GM19239 (cell line): ENCODE measurements at regions not wholly inside any gene's neighbourhood (a gene's known extent, or its start where the extent isn't known, plus 50 kb on each side); places are given as distances from the start of the nearest gene placed in this dataset.

Experiments
- DNase-seq: peaks from one replicate; pipeline ENCODE4 v3.0.0; 2011; ENCODE audit warnings: low spot score; ENCODE audit not compliant: insufficient read length
- FAIRE-seq: peaks from 2 replicates; lab custom pipeline; 2011; peaks lifted over from hg19 to GRCh38; lab: Jason Lieb, UNC

DNA sequence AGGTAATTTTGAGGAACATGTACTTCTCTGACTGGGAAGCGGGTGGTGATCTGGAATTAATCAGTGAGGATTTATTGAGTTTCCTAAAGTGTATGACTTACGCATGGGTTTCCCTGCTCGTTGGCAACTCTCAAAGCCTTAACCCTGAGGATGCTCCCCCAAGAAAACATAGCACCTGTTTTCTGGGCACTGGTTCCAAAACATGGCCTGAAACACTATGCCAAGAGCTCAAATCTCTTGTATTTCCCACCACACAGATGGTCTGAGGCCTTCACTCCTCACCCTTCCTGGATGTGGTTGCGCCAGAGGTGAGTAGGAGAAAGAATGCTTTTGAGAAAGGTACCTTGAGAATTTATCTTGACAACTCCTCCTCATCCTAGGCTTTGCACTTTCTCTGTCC is 250.4 kb downstream of the FZD1 start:
- FAIRE-seq (no peak), DNase-seq (no peak)

DNA sequence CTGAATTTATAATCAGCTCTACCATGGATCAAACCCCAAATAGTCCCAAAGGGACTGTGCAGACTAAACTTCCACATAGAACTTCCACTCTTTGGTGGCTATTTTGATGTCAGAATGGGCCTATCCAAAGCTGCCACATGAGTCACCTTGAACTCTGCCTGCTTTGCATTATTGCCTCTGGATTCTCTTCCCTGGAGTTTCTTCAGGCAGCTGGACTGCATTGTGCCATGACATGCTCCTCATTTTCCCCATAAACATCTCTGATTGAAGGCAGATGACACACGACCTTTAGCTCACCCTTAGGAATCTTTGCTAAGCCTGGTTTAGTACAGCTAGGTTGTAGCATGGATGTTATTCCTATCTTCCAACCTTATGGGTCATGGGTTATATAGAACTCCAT is 251.7 kb downstream of the FZD1 start:
- DNase-seq, result no peak
- FAIRE-seq, result no peak

DNA sequence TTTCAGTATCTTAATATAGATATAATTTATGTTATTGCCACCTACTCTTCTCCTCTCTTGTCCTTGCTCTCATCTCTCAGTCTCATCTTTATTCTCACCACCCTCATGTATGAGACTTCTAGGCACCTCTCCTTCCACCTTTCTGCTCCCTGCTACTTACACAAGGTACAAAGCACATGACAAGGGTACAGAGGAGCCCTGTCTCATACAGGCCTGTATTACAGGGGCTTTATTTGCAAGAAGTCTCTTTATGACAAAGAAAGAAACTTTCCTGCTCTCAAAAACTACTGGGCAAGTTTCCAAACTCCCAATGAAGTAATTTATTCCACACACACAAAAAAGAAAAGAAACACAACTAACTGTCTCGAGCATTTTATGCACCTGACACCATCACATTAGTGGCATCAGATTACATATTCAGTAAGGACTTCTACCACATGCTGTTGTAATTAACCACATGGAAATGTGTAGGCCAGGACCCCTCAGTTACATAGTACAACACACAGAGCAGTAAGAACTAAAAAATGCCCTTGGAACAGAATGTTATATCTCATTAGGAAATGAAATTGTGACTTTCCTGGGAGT is 253.1 kb downstream of the FZD1 start:
- FAIRE-seq, result no peak

DNA sequence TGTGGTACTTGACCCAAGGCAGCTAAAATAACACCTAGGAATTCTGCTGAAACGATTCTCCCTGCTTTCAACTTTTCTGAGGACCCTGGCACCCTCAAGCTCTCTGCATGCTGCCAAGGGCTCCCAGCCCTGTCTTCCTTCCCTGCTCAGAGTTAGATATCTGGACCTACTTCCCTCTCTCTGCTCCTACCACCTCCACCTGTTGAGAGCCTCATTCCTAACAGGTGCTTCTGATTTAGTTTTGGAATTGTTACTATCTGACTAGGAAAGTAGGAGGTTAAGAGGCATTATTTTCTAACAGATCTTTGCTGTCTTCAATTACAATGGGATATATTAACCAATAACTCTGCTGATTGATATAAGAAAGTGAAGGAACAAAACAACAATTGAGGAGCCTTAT is 253.8 kb downstream of the FZD1 start:
- DNase-seq, result no peak
- FAIRE-seq, result no peak

More for the DNA sequence above, 253.1 kb downstream of the FZD1 start:
- no peak for DNase-seq

DNA sequence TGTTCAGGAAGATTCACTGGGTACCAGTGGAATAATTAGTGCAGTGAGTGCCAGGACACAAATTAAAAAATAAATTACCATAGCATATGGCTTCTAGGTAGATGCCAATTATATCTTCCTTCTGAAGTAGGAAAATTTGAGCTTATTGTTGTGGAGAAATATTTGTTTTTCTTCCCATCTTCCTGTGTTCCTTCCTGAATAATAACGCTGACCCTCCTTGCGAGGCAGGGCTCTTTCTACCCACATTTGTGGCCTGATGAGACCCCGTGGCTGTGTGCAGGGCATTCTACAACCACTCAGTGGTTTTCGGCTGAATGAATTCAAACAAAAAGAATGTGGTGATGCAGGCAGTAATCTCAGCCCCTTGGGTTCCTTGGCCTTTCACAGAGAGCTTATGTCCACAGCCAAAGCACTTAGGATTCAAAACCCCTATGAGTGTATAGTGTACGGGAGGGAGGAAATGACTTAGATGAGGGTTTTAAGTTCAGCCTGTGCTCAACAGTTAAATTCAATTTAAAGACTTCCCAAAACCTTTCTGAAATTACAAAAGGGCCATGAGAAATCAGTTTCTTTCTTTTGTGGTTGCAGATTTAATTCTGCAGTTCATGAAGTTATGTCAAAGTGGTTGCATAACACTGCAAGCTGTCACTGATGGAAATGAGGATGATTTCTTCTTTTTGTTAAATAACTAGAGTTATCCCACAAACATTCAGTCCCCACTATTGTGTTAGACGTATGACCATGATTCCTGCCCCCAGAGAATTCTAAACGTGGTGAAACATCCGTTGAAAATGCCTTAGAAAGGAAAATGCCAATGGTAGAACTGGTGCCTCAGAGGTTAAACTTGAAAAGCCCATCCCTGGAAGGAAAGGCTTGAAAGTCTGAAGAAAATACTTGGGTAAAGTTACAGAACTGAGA is 255.3 kb downstream of the FZD1 start:
- FAIRE-seq (no peak), DNase-seq (no peak)

DNA sequence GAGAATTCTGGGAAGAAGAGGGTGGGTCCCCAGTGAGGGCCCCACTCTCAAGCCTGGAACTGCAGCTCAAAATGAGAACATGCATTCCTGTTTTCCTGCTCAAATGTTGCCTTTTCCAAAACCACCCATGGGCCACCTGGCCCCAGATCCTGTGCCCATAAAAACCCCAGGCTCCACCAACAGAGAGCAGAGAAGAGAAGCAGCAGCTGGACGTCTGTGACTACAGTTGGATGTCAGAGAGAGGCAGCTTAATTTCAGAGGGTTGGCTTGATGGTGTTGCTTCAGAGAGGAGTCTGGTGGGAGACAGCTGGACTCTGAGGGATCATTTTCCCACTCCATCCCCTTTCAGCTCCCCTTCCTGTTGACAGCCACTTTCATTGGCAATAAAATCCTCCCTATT is 256.4 kb downstream of the FZD1 start:
- no peak for DNase-seq
- FAIRE-seq, result no peak

DNA sequence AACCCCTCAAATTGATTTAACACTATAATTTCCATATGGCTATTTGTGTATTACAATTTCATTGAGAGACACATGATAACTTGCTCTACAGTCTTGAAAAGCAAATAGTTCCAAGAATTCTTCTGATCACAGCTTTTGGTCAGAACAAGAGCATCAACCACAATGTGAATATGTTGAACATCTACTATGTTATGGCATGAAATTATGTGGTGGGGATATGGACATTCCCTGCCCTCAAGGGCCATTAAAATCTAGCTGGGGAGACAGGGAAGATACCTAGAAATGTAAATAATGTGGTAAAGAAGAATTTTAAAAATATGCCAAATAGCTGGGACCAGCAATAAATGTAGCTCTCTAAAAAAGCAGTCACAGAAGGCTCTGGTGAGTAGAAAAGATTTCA is 262.2 kb downstream of the FZD1 start:
- DNase-seq (no peak), FAIRE-seq (no peak)

DNA sequence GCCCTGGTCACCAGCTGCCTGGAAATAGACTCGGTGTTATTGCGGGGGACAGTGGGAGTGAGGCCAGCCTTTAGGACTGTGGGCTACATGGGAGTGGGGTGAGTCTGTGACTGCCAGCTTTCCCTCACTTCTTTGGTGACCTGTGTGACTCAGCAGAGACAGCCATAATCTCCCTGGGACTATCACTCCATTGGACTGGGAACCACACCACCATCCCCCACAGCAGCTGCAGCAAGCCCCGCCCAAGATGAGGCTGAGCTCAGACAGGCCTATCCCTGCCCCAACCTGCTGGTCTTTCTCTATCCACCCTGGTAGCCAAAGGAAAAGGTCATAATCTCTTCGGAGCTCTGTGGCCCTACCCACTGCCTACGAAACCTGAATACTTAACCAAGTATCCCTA is 263.2 kb downstream of the FZD1 start:
- FAIRE-seq (no peak), DNase-seq (no peak)

DNA sequence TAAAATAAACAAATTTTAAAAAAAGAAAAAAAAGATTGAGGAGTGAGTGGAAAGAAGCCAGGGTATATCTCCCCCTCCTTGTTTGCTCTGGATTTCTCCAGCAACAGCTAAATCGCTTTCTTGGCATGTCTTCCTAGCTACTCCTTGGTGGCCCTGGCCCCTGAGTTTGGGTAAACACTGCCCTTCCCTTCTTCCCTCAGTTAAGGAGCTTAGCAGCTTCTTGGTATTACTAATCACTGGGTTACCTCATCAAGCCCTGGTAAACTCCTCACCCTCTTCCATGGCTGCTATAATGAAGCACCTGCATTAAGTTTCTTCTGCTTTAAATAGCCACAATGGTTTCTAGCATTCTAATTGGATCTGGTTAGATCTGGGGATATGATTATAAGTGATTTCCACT is 269.8 kb downstream of the FZD1 start:
- no peak for FAIRE-seq
- no peak for DNase-seq

DNA sequence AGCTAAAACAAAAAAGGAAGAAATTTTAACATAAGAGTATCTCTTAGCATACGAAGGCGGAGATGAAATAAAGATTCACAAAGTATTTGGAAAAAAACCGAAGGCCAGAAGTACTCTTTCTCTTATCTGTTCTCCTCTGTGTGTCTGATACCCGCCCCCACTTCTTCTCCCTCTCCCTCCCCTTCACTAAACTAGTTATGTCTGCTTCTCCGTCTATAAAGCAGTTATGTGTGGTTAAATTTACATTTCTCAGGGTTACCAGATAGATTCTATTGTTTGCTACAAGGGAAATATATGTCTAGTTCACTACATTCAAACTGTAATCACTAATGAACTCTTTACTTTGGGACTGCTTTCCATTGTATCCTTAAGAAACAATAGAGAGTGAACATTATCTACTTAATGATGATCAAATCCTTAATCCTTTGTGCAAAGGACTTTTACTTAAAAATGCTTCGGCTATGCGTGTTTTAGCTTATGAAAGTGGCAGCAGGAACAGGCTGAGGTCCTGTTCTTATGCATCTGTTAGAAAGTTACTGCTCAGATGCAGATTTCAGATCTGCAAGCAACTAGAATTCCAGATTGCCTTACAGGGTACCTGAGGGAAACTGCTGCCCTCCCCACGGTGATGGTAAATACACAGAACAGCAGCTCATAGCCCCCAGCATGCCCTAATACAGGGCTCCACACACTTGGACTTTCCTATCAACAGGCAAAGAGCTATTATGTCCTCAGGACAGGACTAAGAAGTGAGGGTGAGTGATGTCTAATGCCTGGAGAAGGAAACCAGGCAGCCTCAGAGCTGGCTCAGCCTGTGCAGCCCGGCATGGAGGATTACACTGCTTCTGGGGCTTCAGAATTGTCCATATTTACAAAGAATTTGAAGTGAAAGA is 273.3 kb downstream of the FZD1 start:
- DNase-seq (no peak), FAIRE-seq (no peak)

DNA sequence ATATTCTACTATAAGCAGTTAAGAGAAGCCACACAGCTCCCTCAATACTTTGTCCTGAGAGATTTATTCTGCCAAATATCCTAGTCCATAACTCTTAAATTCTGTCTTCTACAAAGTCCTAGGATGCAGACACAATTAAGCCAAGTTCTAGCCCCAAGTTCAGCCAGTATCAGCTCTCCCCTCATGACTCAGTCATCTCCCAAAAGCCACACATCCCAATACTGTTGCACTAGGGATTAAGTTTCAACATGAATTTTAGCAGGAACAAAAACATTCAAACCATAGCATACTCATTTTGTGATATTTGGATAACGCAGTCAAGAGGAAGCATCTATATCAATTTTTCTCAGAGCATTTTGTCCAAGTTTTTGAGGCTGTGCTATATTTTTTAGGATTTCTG is 277.4 kb downstream of the FZD1 start:
- DNase-seq, result no peak
- FAIRE-seq, result no peak

DNA sequence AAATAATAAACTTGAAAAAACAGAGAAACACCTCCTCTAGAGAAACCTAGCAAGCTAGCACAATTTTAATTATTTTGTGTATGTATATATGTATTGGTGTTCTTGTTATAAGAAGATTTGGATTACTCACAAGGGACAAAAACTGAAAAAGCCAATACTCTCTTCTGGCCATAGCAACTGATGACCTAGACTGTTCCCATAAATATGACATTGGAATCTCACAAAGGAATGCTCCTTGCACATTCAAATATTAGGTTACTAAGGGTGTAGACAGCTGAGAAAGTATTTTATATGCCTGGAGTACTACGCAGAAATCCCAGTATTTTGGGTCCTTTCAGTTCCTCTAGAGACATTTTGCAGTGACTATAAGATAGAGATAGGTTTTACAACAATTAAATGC is 279.4 kb downstream of the FZD1 start:
- DNase-seq (no peak), FAIRE-seq (no peak)

DNA sequence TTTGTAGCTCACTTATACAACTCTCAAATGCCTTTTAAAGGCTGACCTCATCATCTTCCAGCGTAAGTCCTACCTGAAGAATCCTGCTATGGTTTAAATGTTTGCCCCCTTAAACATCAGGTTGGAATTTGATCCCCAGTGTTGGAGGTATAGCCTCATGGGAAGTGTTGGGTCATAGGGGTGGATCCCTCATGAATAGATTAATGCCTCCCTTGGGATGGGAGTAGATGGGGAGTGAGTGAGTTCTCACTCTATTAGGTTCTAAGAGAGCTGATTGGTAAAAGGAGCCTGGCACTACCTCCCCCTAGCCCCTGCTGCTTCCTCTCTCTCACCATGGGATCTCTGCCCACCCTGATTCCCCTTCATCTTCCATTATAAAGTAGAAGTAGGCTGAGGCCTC is 285.6 kb downstream of the FZD1 start:
- no peak for DNase-seq
- no peak for FAIRE-seq

DNA sequence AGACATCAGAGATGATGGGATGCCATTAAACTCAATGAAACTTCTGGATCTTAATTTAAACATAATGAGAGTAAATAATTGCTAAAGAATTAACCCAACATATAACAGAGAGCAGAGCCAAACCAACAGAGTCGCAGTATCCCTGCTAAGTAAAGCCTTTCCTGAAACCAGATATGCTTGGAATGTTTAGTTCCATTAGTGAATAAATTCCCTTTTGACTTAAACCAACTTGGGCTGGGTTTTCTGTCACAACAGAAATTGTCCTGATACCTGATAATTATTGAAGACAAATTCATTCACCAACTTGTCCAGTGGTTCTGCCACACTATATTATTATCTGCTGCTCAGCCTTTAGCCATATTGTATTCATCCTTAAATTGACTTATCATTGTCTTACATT is 286.7 kb downstream of the FZD1 start:
- no peak for DNase-seq
- FAIRE-seq, result no peak

DNA sequence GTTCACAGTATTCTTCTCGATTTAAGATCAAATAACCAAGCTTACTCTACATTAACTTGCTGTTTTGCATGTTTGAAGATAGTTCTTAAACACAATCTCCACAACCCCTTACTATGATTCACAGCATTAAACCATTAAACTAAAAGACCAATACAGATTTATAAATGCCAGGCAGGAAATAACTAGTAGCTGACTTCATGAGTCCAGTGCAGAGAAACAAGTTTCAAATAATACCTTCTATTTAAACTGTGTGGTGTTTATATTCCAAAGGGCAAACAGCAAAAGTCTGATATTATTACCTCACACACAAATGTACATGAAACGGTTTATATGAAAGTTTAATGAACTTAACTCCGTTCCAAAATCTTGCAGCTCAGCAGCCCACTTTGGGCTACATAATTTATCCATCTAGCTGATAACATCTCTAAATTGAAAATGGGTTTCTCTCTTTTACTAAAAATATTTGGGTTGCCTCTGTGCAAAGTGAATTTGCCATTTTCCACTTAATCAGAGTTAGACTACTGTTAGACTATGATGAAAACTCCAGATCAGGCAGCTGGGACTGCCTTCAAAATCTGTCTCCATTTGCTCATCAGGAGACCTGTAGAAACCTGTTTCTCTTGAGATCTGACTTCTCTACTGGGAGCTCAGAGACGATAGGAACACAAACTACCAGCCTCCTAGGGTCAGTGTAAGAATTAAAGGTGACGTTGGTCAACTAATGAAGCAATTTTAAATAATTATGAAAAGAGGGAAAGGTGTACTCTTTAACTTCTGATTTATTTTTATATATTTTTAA is 287.3 kb downstream of the FZD1 start:
- DNase-seq (no peak), FAIRE-seq (no peak)

DNA sequence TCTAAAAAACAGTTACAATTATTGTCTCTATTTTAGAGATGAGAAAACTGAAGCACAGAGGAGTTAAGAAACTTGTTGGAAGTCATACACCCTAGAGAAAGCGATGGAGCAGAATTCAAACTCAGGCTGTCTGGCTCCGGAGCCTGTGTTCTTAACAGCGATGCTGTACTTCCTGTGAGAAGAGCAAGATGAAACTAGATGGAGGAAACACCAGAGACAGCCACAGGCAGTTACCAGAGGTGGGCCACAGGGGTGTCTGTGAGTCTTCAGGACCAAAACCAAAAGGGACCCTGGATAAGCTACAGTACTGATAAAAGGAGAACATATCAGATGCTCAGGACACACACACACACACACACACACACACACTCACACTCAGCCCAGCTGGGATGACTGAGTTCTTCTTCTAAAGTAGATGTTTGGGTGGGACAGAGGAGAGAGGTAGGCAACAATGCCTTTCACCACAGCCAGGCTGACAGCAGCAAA is 289.2 kb downstream of the FZD1 start:
- DNase-seq (no peak), FAIRE-seq (no peak)

DNA sequence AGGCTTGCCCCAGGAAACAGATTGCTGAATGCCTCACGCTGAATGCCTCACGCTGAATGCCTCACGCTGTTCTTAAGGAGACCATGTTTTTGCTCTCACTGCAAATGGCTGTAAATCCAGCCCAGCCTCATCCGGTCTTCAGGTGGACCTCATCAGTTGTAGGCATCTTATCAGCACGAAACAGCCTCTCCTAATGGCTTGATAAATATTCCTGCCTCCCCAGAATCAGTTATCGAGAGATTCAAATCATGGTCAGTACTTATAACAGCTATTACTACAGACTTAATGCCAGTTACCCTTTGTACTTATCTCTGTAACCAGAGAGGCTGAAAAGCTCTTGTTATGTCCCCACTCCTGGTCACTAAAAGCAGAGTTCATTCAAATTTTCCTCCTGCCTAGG is 290.6 kb downstream of the FZD1 start:
- no peak for FAIRE-seq
- no peak for DNase-seq

DNA sequence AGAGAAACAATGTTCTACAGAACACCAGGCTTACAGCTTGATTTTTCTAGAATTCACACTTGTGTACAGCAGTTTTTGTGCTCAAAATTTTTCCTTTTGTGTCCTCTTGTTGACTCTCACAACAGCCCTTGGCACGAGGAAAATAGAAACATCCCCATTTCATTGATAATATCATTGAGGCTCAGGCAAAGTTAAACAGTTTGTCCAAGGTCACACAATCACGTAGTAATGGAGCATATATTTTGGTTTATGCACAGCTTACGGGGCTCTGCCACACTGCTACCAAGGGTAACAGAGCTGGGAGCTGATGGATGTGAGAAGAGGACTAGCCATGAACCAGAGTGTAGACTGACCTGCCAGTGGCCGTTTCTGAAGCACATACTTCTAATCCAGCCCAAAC is 292.0 kb downstream of the FZD1 start:
- DNase-seq, result no peak
- FAIRE-seq, result no peak

DNA sequence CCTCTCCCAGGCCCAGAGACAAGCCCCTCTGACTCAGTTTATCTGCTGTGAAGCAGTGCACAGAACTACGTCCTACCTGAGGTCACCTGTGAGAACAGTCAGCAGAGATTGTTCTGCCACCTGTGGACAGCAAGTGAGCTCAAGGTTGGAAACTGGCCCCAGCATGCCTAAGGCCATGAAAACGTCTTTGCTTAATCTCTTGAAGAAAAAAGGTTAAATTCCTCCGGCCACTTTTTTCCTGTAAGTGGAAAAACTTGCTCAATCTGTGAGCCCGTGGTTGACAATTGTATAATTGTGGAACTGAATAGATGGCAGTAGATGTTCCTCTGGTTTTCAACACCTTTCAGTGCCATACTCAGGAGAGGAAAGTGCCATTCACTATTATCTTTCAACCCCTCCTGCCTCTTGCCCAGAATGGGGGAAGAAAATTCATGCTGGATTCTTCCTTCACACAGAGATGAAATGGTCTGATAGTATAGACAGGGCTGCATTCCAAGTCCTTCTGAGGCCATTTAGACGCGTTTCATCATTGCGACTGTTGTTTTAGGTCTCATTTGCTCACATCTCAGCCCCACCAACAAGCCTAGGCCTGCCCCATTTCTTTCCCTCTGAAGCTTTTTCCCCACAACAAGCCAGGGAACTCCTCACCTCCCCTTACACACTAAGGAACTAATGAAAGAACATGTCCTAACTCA is 292.9 kb downstream of the FZD1 start:
- FAIRE-seq (no peak), DNase-seq (no peak)
